ENCODE measurements at regions not wholly inside any gene's neighbourhood (a gene's known extent, or its start where the extent isn't known, plus 50 kb on each side); places are given as distances from the start of the nearest gene placed in this dataset.
A peak's percentile ranks its signal among the peaks of the same experiment; 100 is the strongest.
"Not testable (repeated sequence)": the region's sequence is repeated elsewhere in the genome, so short reads cannot be mapped to it uniquely, and the experiment has no call there.

DNA sequence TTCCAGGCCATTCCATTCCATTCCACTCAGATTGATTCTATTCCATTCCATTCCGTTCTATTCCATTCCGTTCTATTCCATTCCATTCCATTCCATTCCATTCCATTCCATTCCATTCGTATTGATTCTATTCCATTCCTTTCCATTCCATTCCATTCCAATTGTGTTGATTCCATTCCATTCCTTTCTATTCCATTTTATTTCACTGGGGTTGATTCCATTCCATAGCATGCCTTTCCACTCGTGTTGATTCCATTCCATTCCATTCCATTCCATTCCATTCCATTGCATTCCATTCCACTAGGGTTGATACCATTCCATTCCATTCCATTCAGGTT, 1142.3 kb downstream of the RPIA start:
- peak; percentile 37 for DNase-seq (ENCODE audit: low spot score)

DNA sequence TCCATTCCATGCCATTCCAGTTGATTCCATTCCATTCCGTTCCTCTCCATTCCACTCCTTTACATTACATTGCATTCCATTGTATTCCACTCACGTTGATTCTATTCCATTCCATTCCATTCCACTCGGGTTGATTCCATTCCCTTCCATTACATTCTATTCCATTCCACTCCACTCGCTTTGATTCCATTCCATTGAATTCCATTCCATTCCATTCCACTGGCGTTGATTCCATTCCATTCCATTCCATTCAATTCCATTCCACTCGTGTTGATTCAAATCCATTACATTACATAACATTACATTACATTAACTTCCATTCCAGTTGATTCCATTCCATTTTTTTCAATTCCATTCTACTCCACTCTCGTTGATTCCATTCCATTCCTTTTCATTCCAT, 1142.8 kb downstream of the RPIA start:
- DNase-seq (ENCODE audit: low spot score), result no peak

DNA sequence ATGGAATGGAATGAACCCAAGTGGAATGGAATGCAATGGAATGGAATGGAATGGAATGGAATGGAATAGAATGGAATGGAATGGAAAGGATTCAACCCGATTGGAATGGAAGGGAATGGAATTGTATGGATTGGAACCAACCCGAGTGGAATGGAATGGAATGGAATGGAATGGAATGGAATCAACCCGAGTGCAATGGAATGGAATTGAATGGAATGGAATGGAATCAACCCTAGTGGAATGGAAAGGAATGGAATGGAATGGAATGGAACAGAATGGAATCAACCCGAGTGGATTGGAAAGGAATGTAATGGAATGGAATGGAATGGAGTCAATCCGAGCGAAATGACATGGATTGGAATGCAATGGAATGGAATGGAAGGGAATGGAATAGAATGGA, 1144.9 kb downstream of the RPIA start:
- DNase-seq (ENCODE audit: low spot score), result peak; percentile 48

DNA sequence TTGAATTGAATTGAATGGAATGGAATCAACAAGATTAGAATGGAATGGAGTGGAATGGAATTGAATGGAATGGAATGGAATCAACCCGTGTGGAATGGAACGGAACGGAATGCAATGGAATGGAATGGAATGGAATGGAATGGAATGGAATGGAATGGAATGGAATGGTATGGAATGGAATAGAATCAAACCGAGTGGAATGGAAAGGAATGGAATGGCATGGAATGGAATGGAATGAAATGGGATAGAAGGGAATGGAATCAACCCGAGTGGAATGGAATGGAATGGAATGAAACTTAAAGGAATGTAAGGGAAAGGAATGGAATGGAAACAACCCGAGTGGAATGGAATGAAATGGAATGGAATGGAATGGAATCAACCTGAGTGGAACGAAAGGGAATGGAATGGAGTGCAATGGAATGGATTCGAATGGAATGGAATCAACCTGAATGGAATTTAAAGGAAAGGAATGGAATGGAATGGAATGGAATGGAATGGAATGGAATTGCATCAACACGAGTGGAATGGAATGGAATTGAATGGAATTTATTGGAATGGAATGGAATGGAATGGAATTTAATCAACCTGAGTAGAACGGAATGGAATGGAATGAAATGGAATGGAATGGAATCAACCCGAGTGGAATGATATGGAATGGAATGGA, 1146.6 kb downstream of the RPIA start:
- DNase-seq (ENCODE audit: low spot score), result no peak

DNA sequence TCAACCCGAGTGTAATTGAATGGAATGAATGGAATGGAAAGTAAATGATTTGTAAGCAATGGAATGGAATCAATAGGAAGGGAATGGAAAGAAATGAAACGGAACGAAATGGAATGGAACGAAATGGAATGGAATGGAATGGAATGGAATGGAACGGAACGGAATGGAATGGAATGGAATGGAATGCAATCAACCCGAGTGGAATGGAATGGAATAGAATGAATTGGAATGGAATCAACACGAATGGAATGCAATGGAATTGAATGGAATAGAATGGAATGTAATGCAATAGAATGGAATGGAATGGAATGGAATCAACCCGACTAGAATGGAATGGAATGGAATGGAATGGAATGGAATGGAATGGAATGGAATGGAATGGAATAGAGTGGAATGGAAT, 1148.7 kb downstream of the RPIA start:
- DNase-seq (ENCODE audit: low spot score), result not testable (repeated sequence)

DNA sequence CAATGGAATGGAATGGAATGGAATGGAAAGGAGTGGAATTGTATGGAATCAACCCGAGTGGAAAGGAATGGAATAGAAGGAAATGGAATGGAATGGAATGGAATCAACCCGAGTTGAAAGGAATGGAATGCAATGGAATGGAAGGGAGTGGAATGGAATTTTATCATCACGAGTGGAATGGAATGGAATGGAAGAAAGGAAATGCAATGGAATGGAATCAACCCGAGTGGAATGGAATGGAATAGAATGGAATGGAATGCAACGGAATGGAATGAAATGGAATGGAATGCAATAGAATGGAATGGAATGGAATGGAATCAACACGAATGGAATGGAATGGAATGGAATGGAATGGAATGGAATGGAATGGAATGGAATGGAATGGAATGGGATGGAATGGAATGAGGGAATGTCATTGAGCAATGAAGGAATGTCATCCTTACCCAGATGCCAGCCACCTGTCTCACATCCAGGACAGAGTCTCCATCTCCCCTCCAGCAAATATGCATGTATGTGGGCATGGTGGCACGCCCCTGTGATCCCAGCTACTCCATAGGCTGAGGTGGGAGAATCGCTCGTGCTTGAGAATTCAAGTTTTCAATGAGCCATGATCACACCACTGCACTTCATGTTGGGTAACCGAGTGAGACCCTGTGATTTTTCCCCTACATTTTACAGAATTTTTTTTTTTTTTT, 1149.5 kb downstream of the RPIA start:
- not testable (repeated sequence) for DNase-seq (ENCODE audit: low spot score)

DNA sequence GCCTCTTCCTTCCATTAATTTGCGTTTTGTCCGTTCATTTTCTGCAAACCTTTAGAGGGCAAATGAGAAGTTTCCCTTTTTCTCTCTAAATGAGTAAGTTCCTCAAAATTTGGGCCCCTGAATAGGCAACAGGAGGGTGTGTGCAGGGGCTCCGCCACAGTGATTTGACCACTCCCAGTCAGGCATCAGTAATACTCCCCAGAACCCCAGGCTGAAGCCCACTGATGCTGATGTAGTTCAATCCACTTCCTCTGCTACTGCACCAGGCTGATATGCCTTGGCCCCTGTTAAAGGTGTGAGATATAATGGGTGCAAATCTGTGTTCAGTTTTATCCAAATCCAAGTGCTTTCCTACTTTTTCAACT, 1150.0 kb downstream of the RPIA start:
- DNase-seq (ENCODE audit: low spot score), result no peak

DNA sequence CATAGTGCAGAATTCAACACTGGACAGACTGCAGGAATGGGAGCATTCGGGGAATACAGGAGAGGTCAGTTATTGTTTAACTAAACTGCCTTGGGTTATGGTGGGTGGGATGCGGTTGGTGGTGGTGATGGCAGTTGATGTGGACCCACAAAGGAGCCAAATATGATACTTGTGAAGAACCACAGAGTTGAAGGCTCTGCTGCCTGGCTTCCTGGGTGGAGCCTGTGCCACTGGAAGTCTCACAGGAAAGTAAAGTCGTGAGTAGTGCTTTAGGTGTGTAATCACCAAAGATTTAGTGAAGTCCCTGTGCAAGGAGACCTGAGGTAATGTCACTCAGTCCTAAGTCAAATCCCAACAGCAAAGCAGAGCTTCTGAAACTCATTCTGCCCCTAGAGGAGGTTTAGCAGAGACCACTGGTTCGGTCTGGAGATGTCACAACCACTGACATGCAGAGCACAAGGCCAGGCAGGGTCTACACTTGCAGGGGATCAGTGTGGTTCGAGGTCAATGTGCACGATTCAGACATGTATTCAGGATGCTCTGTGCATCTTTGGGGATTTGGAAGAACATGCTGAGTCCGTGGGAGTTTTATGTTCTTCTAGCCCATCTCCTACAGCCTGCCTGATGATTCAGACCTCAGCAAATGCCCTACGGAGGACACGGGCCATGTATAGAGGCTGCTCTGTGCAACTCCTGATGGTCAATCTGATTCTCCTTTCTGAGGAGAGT, 1150.9 kb downstream of the RPIA start:
- DNase-seq (ENCODE audit: low spot score), result no peak

DNA sequence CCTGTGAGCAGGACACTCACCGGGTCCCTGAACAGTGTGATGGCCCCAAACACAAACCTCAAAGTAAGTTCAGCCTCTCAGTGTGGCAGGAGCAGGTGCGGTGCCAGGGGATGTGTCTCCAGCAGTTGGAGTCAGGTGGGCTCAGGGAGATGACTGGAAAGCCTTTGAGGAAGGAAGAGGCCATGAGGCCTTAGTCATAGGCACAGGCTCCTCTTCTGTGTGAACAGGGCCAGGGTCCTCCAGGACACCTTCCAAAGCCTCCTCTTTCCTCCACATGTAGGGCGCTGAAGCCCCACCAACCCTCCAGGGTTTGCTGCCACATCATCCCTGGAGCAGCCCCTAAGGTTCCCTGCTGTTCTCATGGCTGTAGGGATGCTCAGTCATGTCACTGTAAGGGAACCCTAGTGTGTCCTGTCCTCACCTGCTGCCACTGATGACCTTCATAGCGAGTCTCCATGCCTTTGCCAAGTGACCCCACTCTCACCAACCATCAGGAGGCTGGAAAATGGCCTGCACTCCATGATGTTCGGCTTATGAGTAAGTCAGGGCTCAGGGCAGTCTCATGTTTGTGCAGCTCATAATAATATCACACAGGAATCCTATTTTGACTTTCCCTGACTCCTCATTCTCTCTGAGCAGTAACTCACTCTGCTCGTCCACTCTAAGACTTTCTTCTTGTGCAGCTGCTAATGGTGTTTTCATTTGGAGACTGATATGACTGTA, 1152.9 kb downstream of the RPIA start:
- DNase-seq (ENCODE audit: low spot score), result no peak

DNA sequence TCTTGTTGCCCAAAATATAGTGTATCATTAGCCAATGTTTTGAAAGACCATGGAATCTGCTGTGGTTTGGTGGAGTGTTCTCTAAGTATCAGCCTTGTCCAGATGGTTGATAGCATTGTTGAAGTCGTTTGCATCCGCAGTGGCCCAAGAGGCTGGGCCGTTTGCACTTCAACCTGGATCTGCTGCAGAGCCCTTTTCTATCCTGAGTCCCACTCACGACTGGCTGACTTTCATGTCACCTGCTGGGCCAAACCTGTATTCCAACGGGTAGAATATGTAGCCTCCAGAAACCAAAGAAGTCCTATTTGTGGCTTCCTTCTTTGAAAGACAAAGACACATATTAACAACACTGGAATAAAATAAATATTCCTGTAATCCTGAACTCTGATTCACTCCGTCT, 1154.1 kb downstream of the RPIA start:
- DNase-seq (ENCODE audit: low spot score), result no peak

DNA sequence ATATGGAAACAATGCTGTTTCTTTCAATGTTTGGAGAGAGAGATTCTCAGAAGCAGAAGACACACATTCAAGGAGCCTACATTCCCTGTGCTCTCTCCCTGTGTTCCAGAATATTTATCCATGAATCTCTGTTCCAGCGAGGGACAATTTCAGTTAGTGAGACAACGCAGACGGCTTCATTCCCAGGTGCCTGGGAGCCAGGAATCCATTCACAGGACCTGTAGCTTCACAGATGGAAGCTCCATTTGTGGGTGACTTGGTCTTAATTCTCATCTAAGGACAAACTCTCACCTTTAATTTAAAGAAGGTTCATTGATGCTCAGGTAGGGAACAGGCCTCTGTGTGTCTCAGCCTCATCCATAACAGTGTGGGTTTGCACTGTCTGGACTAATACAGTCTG, 1156.6 kb downstream of the RPIA start:
- no peak for DNase-seq (ENCODE audit: low spot score)

DNA sequence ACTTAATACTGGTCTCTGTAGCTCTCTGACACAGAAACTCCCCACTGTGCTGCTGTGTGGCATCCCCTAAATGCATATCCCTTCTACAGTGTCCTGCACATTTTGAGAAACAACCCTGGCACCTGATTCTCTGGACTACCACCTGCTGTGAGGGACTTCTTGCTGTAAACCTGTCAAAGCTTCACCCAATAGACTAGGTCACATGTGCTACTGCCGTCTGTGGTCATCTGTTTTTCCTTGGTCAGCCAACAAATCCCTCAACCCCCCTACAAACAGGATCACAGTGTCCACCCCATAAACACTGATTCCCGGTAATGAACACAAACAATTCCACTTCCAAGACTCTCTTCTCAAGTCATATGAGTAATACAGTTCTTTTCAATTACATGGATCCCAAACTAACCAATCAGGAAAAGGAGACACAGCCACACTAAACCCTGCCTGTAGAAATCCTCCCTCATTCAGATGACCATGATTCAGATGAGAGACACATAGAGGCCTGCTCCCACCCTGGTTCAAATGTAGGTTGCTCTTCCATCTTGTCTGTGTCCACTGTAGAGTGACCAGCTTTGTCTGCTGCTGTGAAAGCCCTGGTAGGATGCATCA, 1157.4 kb downstream of the RPIA start:
- DNase-seq (ENCODE audit: low spot score), result no peak

DNA sequence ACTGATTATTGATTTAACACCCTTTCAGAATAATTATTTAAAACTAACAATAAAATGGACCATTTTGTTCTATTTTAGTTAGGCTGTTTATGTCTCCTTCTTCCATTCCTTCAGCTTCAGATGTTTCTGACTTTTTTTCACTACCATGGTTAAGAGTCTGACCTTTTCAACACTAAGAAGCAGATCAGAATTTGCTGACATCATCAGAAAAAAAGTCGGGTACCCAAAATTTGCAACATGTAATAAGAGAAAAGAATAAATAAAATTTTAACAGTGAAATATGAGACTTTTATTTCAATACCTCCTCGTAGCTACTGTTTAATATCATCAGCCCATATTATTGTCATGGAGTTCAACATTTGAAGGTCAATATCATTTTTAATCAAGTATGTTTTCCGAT, 1158.3 kb downstream of the RPIA start:
- no peak for DNase-seq (ENCODE audit: low spot score)

DNA sequence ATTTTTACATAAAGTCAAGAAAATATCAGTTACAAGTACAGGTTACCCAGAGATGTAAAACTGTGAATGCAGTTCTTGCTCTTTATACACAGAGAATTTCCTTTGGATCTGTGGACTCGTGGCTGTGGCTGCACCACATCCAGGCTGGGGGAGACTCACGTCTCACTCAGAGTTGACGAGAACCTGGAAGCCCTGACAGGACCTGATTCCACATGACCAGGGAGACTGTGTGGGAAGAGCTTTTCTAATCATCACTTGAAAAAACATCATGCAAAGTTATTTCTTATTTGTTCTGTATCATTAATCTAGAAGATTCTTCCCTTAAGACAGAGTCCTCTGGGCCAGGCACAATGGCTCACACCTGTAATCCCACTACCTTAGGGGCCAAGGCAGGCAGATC, 1159.0 kb downstream of the RPIA start:
- DNase-seq (ENCODE audit: low spot score), result no peak

DNA sequence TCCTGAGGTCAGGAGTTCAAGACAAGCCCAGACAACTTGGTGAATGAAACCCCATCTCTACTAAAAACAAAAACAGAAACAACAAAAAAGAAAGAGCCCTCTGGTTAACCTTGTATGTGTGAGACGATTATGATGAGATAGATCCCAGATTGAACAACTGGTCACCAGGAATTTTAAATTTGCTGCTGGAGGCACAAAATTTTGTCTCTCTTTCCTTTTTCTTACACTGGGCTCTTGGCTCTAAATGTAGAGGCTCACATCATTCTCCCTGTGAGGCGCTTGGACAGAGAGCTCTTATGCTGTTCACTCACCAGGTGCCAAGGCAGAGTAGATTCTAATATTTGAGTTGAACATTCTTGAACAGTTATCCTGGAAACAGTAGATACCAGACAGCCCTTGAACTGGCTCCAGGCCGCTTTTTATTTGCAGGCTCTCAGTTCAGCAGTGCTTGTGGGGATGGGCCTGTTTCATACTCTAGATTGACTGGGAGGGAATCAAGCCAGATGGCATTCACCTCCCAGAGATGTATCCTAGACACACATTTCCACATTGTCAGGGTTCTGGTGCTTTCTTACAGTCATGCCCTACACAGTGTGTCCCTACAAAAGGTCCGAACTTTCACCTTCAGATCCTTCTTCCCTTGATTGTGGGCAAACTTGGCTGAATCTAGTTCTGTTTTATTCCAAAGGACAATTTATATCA, 1159.6 kb downstream of the RPIA start:
- no peak for DNase-seq (ENCODE audit: low spot score)

DNA sequence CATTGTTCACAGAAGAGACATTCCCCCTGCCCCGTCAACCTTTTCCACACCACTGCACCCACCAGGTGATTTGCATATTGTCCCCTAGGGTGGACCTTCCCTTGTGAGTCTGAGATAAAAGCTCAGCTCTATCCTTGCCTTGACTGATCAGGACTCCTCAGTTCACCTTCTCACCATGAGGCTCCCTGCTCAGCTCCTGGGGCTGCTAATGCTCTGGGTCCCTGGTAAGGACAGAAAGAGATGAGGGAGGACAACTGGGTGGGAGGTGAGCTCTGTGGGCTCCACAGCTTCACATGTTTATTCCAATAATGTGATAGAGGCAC, 1160.1 kb downstream of the RPIA start:
- no peak for DNase-seq (ENCODE audit: low spot score)

DNA sequence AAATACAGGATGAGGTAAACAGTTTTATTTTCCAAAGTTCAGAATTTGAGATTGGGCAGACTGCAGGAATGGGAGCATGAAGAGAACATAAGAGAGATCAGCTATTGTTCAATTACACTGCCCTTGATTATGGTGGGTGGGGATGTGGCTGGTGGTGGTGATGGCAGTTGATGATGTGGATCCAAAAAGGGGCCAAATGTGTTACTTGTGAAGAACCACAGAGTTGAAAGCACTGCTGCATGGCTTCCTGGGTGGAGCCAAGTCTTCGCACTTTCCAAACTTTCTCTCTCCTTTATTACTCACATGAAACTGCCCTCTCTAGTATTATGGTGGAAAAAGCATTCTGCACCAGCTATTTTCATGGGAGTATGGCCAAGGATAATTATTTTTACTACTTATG, 1162.0 kb downstream of the RPIA start:
- DNase-seq (ENCODE audit: low spot score), result not testable (repeated sequence)

DNA sequence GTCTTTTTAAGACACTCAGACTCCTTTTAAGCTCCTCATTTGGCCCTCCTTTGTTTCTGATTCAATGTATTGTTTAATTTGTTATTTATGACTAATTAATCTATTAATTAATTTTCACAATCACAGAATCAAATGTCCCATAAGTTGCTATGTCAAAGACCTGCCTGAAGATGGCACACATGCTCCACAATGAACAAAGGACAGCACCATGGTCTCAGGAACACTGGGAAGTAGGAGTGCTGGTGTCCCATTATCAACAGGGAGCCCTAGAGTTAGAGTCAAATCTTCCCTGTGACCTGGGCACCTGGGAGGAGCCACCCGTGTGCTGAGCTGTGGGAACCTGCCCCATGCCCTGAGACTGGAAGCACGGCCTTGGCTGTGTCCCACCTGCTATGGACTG, 1164.3 kb downstream of the RPIA start:
- not testable (repeated sequence) for DNase-seq (ENCODE audit: low spot score)

DNA sequence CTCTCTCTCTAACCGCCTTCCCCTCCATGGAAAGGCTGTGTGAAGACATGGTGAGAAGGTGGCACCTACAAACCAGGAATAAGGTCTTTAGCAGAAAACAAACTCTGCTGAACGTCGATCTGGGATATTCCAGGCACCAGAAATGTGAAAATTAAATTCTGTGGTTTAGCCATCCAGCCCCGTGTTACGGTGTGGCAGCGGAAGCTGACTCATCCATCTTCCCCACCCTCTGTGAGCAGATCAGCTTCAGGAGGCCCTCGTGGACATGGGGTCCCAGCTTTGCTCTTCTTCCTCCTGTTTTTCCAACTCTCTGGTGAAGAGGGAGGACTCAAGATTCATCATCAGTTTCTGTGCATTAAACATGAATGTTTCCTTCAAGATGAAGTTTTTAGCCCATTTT, 1164.8 kb downstream of the RPIA start:
- not testable (repeated sequence) for DNase-seq (ENCODE audit: low spot score)

DNA sequence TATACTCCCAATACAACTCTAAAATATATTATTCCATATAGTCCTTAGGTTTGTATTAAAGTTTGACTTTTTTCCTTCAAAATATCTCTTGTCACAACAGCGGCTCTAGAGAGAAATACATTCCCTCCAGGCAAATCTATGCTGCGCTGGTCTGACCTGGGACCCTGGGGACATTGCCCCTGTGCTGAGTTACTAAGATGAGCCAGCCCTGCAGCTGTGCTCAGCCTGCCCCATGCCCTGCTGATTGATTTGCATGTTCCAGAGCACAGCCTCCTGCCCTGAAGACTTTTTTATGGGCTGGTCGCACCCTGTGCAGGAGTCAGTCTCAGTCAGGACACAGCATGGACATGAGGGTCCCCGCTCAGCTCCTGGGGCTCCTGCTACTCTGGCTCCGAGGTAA, 1170.7 kb downstream of the RPIA start:
- DNase-seq (ENCODE audit: low spot score), result not testable (repeated sequence)

DNA sequence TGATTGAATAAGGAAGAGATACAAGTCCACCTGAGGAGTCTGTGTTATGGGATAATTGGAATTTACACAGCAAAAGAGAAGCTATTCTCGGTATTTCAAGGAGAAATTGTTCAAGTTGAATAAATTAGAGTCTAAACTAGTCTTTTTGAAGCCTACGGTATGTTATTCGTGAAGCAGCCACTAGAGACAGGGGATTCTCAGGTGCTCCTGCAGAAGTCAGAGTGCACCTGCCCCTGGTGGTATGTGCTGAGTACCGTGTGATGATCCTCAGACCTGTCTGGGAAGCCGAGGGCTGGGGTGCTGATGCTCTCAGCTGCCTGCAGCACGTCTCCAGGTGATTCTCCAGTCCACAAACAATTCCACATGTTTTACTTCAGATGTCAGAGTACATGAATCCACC, 1171.7 kb downstream of the RPIA start:
- not testable (repeated sequence) for DNase-seq (ENCODE audit: low spot score)
